BLaER1 (cell line): ENCODE measurements at regions not wholly inside any gene's neighbourhood (a gene's known extent, or its start where the extent isn't known, plus 50 kb on each side); places are given as distances from the start of the nearest gene placed in this dataset.
"Not testable (repeated sequence)": the region's sequence is repeated elsewhere in the genome, so short reads cannot be mapped to it uniquely, and the experiment has no call there.

ENCODE experiments used
- H3K27ac ChIP-seq: shearing (Covaris generic); formaldehyde crosslinking; 2 replicates; pipeline ENCODE4 v1.8.1; 2022
- H3K27me3 ChIP-seq: shearing (Covaris generic); formaldehyde crosslinking; 2 replicates; pipeline ENCODE4 v1.8.1; 2022
- H3K36me3 ChIP-seq: shearing (Covaris generic); formaldehyde crosslinking; 2 replicates; pipeline ENCODE4 v1.8.1; 2022
- H3K4me1 ChIP-seq: shearing (Covaris generic); formaldehyde crosslinking; 2 replicates; pipeline ENCODE4 v1.8.1; 2022
- H3K4me2 ChIP-seq: shearing (Covaris generic); formaldehyde crosslinking; 2 replicates; pipeline ENCODE4 v1.8.1; 2022
- H3K4me3 ChIP-seq: shearing (Covaris generic); formaldehyde crosslinking; 2 replicates; pipeline ENCODE4 v1.8.1; 2022
- H3K9ac ChIP-seq: shearing (Covaris generic); formaldehyde crosslinking; 2 replicates; pipeline ENCODE4 v1.8.1; 2022
- H3K9me3 ChIP-seq: shearing (Covaris generic); formaldehyde crosslinking; 2 replicates; pipeline ENCODE4 v1.8.1; 2022
- H4K20me1 ChIP-seq: shearing (Covaris generic); formaldehyde crosslinking; 2 replicates; pipeline ENCODE4 v1.8.1; 2022
- Cebpa-rat ChIP-seq: shearing (Covaris generic); IDR thresholded peaks from 2 replicates; pipeline ENCODE4 v1.8.1; 2022

GRCh38 chr15:99788156-99788555 lies 54.9 kb upstream of the LYSMD4 start:
- no peak overlapping the region for H3K4me3 ChIP-seq
- H4K20me1 ChIP-seq = no peaks in the 10 kb centered on the region
- H3K4me2 ChIP-seq = no peak overlapping the region
- no peaks in the 10 kb centered on the region for H3K27me3 ChIP-seq
- H3K4me1 ChIP-seq = no peaks in the 10 kb centered on the region
- H3K9me3 ChIP-seq = no peaks in the 10 kb centered on the region
- no peaks in the 10 kb centered on the region; the same call in 1 of the 2 replicates for H3K36me3 ChIP-seq
- TF ChIP-seq Cebpa-rat = no peak
- H3K9ac ChIP-seq = no peak overlapping the region
- H3K27ac ChIP-seq = no peak overlapping the region

GRCh38 chr15:99784800-99785199 lies 51.6 kb upstream of the LYSMD4 start:
- H3K27ac ChIP-seq, H3K9ac ChIP-seq, H4K20me1 ChIP-seq: not testable (repeated sequence)

GRCh38 chr15:99783918-99784619 lies 50.8 kb upstream of the LYSMD4 start:
- not testable (repeated sequence) for H3K27me3 ChIP-seq, H3K9me3 ChIP-seq, H3K4me3 ChIP-seq, H4K20me1 ChIP-seq, H3K27ac ChIP-seq, H3K9ac ChIP-seq, H3K36me3 ChIP-seq, H3K4me1 ChIP-seq, H3K4me2 ChIP-seq

More at GRCh38 chr15:99784800-99785199, 51.6 kb upstream of the LYSMD4 start:
- H3K4me1 ChIP-seq, H3K4me2 ChIP-seq, H3K27me3 ChIP-seq, H3K9me3 ChIP-seq, H3K4me3 ChIP-seq, H3K36me3 ChIP-seq: not testable (repeated sequence)
